HepG2 (cell line): ENCODE measurements at regions not wholly inside any gene's neighbourhood (a gene's known extent, or its start where the extent isn't known, plus 50 kb on each side); places are given as distances from the start of the nearest gene placed in this dataset.

Experiments used
- ELK4 ChIP-seq: sonication (generic); formaldehyde crosslinking; IDR thresholded peaks from 2 replicates; pipeline ENCODE4 v1.9.0; 2021; ENCODE audit warnings: missing genetic modification reagents, borderline replicate concordance
- GTF2F1 ChIP-seq: fragments of 150-350 bp; IDR thresholded peaks from 2 replicates; pipeline ENCODE4 v1.6.1; 2014; ENCODE audit warnings: low read length
- HIVEP1 ChIP-seq: sonication (generic); formaldehyde crosslinking; IDR thresholded peaks from 2 replicates; pipeline ENCODE4 v1.4.0; 2020; ENCODE audit warnings: mild to moderate bottlenecking, missing genetic modification reagents
- SMAD9 ChIP-seq: sonication (generic); formaldehyde crosslinking; IDR thresholded peaks from 2 replicates; pipeline ENCODE4 v1.5.1; 2020; ENCODE audit warnings: mild to moderate bottlenecking, missing genetic modification reagents
- U2AF2 ChIP-seq: fragments of 200-400 bp; formaldehyde crosslinking; IDR thresholded peaks from 2 replicates; pipeline ENCODE4 v1.6.1; 2017; ENCODE audit warnings: low read depth, mild to moderate bottlenecking, low read length
- ZBTB37 ChIP-seq: sonication (generic); formaldehyde crosslinking; IDR thresholded peaks from 2 replicates; pipeline ENCODE4 v1.4.0; 2020; ENCODE audit warnings: mild to moderate bottlenecking, missing genetic modification reagents
- ZNF710 ChIP-seq: sonication (generic); formaldehyde crosslinking; IDR thresholded peaks from 2 replicates; pipeline ENCODE4 v1.5.0; 2020; ENCODE audit warnings: mild to moderate bottlenecking, missing genetic modification reagents, borderline replicate concordance
- TF ChIP-seq, protein P1 (sequence below): sonication (generic); formaldehyde crosslinking; IDR thresholded peaks from 2 replicates; pipeline ENCODE4 v1.4.0; 2020; ENCODE audit warnings: mild to moderate bottlenecking, missing genetic modification reagents
- TF ChIP-seq, protein P2 (sequence below): sonication (generic); formaldehyde crosslinking; IDR thresholded peaks from 2 replicates; pipeline ENCODE4 v1.4.0; 2020; ENCODE audit warnings: missing genetic modification reagents

- TF ChIP-seq, protein P1, sequence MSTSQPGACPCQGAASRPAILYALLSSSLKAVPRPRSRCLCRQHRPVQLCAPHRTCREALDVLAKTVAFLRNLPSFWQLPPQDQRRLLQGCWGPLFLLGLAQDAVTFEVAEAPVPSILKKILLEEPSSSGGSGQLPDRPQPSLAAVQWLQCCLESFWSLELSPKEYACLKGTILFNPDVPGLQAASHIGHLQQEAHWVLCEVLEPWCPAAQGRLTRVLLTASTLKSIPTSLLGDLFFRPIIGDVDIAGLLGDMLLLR (CRISPR knock-in tag), result no peak
- TF ChIP-seq ZNF710 (no peak), ELK4 (CRISPR knock-in tag) (no peak), ZBTB37 (CRISPR knock-in tag) (no peak), SMAD9 (CRISPR knock-in tag) (no peak), U2AF2 (no peak), HIVEP1 (CRISPR knock-in tag) (no peak), GTF2F1 (no peak)
- TF ChIP-seq, protein P2, sequence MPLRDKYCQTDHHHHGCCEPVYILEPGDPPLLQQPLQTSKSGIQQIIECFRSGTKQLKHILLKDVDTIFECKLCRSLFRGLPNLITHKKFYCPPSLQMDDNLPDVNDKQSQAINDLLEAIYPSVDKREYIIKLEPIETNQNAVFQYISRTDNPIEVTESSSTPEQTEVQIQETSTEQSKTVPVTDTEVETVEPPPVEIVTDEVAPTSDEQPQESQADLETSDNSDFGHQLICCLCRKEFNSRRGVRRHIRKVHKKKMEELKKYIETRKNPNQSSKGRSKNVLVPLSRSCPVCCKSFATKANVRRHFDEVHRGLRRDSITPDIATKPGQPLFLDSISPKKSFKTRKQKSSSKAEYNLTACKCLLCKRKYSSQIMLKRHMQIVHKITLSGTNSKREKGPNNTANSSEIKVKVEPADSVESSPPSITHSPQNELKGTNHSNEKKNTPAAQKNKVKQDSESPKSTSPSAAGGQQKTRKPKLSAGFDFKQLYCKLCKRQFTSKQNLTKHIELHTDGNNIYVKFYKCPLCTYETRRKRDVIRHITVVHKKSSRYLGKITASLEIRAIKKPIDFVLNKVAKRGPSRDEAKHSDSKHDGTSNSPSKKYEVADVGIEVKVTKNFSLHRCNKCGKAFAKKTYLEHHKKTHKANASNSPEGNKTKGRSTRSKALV (CRISPR knock-in tag), result no peak
- TF ChIP-seq, all 625 proteins: peak for 0
Observed at GRCh38 chr12:86367137-86367536, 110.9 kb upstream of the MGAT4C start (continued).
